Kidney (tissue), 13 donors: ENCODE measurements at regions not wholly inside any gene's neighbourhood (a gene's known extent, or its start where the extent isn't known, plus 50 kb on each side); places are given as distances from the start of the nearest gene placed in this dataset.
"Not testable (repeated sequence)": the region's sequence is repeated elsewhere in the genome, so short reads cannot be mapped to it uniquely, and the experiment has no call there.

Experiments
- DNase-seq, 5 donors: peaks; one replicate each; pipeline ENCODE4 v3.0.0-alpha.2; 2013 to 2020
- FAIRE-seq: peaks from 2 replicates; lab custom pipeline; 2012; peaks lifted over from hg19 to GRCh38; lab: Jason Lieb, UNC
- H3K27ac ChIP-seq, 2 donors: one replicate each; pipeline ENCODE4 v1.7.0; 2013; ENCODE audit warnings: low read depth in 2 of 2, low read length in 2 of 2, inconsistent platforms in 1 of 2
- H3K27me3 ChIP-seq: one replicate; pipeline ENCODE4 v1.7.1; 2013; ENCODE audit warnings: low read length, inconsistent platforms; ENCODE audit not compliant: control insufficient read depth, insufficient read depth
- H3K36me3 ChIP-seq, 3 donors: one replicate each; pipeline versions ENCODE4 v1.7.0 to v1.7.1; 2013; ENCODE audit warnings: low read length in 3 of 3, control low read depth in 1 of 3, inconsistent platforms in 1 of 3; ENCODE audit not compliant: insufficient read depth in 3 of 3, control insufficient read depth in 2 of 3
- H3K4me1 ChIP-seq, 3 donors: one replicate each; pipeline versions ENCODE4 v1.7.0 to v1.7.1; 2013; ENCODE audit warnings: low read length in 3 of 3, inconsistent platforms in 1 of 3, low read depth in 1 of 3; ENCODE audit not compliant: control insufficient read depth in 2 of 3, insufficient read depth in 2 of 3
- H3K4me3 ChIP-seq, 3 donors: one replicate each; pipeline versions ENCODE4 v1.7.0 to v1.8.1; 2013; ENCODE audit warnings: low read length in 3 of 3, control low read depth in 1 of 3, inconsistent platforms in 1 of 3
- H3K9ac ChIP-seq, 3 donors: one replicate each; pipeline versions ENCODE4 v1.7.0 to v1.7.1; 2013; ENCODE audit warnings: low read length in 3 of 3, control low read depth in 1 of 3, inconsistent platforms in 1 of 3
- H3K9me3 ChIP-seq, 3 donors: one replicate each; pipeline versions ENCODE4 v1.7.0 to v1.7.1; 2013; ENCODE audit warnings: low read length in 3 of 3, control low read depth in 1 of 3, inconsistent platforms in 1 of 3; ENCODE audit not compliant: control insufficient read depth in 2 of 3, insufficient read depth in 1 of 3
- CTCF ChIP-seq: IDR thresholded peaks from 3 replicates; pipeline ENCODE4 v1.5.1; 2012; ENCODE audit warnings: mild to moderate bottlenecking, moderate library complexity, borderline replicate concordance; ENCODE audit not compliant: insufficient read depth; ENCODE audit errors: extremely low read depth
- intact Hi-C: fragments of 100-400 bp; cut with DNase I; formaldehyde crosslinking; loops from one replicate; pipeline ENCODE4 v1.11.1; 2022
- donor health status: control.
- donor health status: control.
- donor health status: control.
- donor health status: control.
- donor health status: control.
- donor health status: DM: yes; HTN: yes; CAD: no.
- donor health status: Normal renal cell carcinoma (clear cell type).

- Histone ChIP-seq H3K27me3 (no peaks in the 10 kb centered on the region), H3K36me3 (no peaks in the 10 kb centered on the region), H3K4me1 (no peaks in the 10 kb centered on the region), H3K4me3 (no peak overlapping the region), H3K9me3 (no peaks in the 10 kb centered on the region), H3K27ac (no peak overlapping the region), H3K9ac (no peak overlapping the region)
- TF ChIP-seq CTCF, result no peak
- DNase-seq (no peak), FAIRE-seq (no peak)
- intact Hi-C loops, result no loop called here
These were observed 149.8 kb downstream of the KLF6 start for GRCh38 chr10:3635211-3635671.

- intact Hi-C loops, H3K27ac ChIP-seq, H3K9me3 ChIP-seq, H3K4me3 ChIP-seq, H3K27me3 ChIP-seq, H3K4me1 ChIP-seq, H3K9ac ChIP-seq, H3K36me3 ChIP-seq, DNase-seq, FAIRE-seq: not testable (repeated sequence)
These were observed 150.4 kb downstream of the KLF6 start for GRCh38 chr10:3634646-3635045.

- H3K4me1 ChIP-seq, result no peaks in the 10 kb centered on the region
- no peak for TF ChIP-seq CTCF
- no peaks in the 10 kb centered on the region for H3K36me3 ChIP-seq
- intact Hi-C loops, result no loop called here
- H3K27ac ChIP-seq, result no peak overlapping the region
- no peaks in the 10 kb centered on the region for H3K9me3 ChIP-seq
- no peaks in the 10 kb centered on the region for H3K27me3 ChIP-seq
- H3K9ac ChIP-seq, result no peak overlapping the region
- DNase-seq, result no peak
- no peak for FAIRE-seq
- no peak overlapping the region for H3K4me3 ChIP-seq
These were observed 153.2 kb downstream of the KLF6 start for GRCh38 chr10:3631701-3632330.

- Histone ChIP-seq H3K9ac (no peak overlapping the region), H3K27ac (no peak overlapping the region), H3K36me3 (no peaks in the 10 kb centered on the region), H3K9me3 (no peaks in the 10 kb centered on the region), H3K4me1 (no peaks in the 10 kb centered on the region), H3K27me3 (no peaks in the 10 kb centered on the region), H3K4me3 (no peak overlapping the region)
- intact Hi-C loops, result no loop called here
- FAIRE-seq, result no peak
- no peak for TF ChIP-seq CTCF
- DNase-seq, result no peak
These were observed 153.7 kb downstream of the KLF6 start for GRCh38 chr10:3631291-3631690.
